ENCODE measurements at regions not wholly inside any gene's neighbourhood (a gene's known extent, or its start where the extent isn't known, plus 50 kb on each side); places are given as distances from the start of the nearest gene placed in this dataset.

GRCh38 chr4:184312126-184312525 is 94.5 kb upstream of the ENPP6 start:
- H2BK20ac ChIP-seq (ENCODE audit: low read depth, low read length), result no peak overlapping the region
- no peak overlapping the region for H3K23ac ChIP-seq (ENCODE audit: low read depth, low read length)
- H2AFZ ChIP-seq (replicated peaks; ENCODE audit: low read length, poor library complexity), result no peak overlapping the region
- H4K20me1 ChIP-seq (ENCODE audit: insufficient read depth, low read length), result no peaks in the 10 kb centered on the region
- H3K79me1 ChIP-seq (ENCODE audit: low read depth in 1 of 2, low read length in 2 of 2), result no peaks in the 10 kb centered on the region
- H3K14ac ChIP-seq (replicated peaks; ENCODE audit: low read depth, low read length), result no peak overlapping the region
- dilution Hi-C loops (cut with HindIII; ENCODE audit: low sequenced_read_pairs, unreplicated experiment) (no loop called here), in situ Hi-C loops (cut with MboI; ENCODE audit: low sequenced_read_pairs) (no loop called here), intact Hi-C loops (cut with micrococcal nuclease) (no loop called here)
- H4K5ac ChIP-seq (ENCODE audit: low read depth, low read length), result no peak overlapping the region
- no CpG with 5 or more reads among the region's 3 CpGs for WGBS, 2 experiments (ENCODE audit: extremely low coverage in 2 of 2, insufficient read length in 1 of 2)
- no peak overlapping the region for H3K4me3 ChIP-seq (ENCODE audit: insufficient read depth, low read depth, low read length)
- ChIA-PET CTCF (interaction anchor here (0.7 kb wide), 1 partner anchor 8 kb away, joined by 3 read pairs; no protein-coding TSS in a partner anchor), POLR2A (ENCODE audit: unreplicated experiment) (no interaction called here)
- no peak overlapping the region for H3K9ac ChIP-seq (ENCODE audit: low read depth, low read length)
- ATAC-seq (ENCODE audit: low read depth), result no peak
- DNase-seq, result no peak
- BruUV-seq (replicated peaks), result no TSS peak
- H3K4me2 ChIP-seq (ENCODE audit: low read depth, low read length), result no peak overlapping the region
- H4K8ac ChIP-seq (ENCODE audit: low read depth in 2 of 2, low read length in 2 of 2), result no peak overlapping the region
- TF ChIP-seq MAZ (IDR thresholded peaks at IDR 0.05; ENCODE audit: borderline replicate concordance, low read depth, low read length), result no peak
- no peak for TF ChIP-seq ELK1 (IDR thresholded peaks at IDR 0.05; ENCODE audit: borderline replicate concordance, low read depth, low read length)
- no peaks in the 10 kb centered on the region for H3K27me3 ChIP-seq (ENCODE audit: control insufficient read depth, insufficient read depth, low read length)
- no peaks in the 10 kb centered on the region for H3K4me1 ChIP-seq (ENCODE audit: control insufficient read depth, insufficient read depth, low read length)
- H2BK120ac ChIP-seq (ENCODE audit: low read depth, low read length), result no peak overlapping the region
- H4K91ac ChIP-seq (ENCODE audit: insufficient read depth, low read depth, low read length), result no peak overlapping the region
- no peaks in the 10 kb centered on the region for H3K9me3 ChIP-seq (ENCODE audit: control insufficient read depth, insufficient read depth, low read length)
- H3K9me1 ChIP-seq (ENCODE audit: insufficient read depth, low read length), result no peaks in the 10 kb centered on the region
- no peak overlapping the region for H3K18ac ChIP-seq (ENCODE audit: low read depth, low read length)
- no peak overlapping the region for H3K56ac ChIP-seq (ENCODE audit: extremely low read depth, insufficient read depth, low read length)
- H2AK5ac ChIP-seq (ENCODE audit: low read depth, low read length), result no peak overlapping the region
- no peaks in the 10 kb centered on the region for H3K36me3 ChIP-seq (ENCODE audit: control insufficient read depth, insufficient read depth, low read length)
- H2BK15ac ChIP-seq (ENCODE audit: low read depth, low read length), result no peak overlapping the region
- no peak overlapping the region for H3K27ac ChIP-seq (ENCODE audit: insufficient read depth, low read length)
- no peak overlapping the region for H2BK5ac ChIP-seq (ENCODE audit: low read depth, low read length, poor library complexity, severe bottlenecking)
- H2AK9ac ChIP-seq (replicated peaks; ENCODE audit: low read depth, low read length, poor library complexity), result no peak overlapping the region
- no peak overlapping the region for H3K4ac ChIP-seq (ENCODE audit: low read depth, low read length)

All from IMR-90 (cell line).